Gastroesophageal sphincter (tissue), 3 donors: ENCODE measurements at regions not wholly inside any gene's neighbourhood (a gene's known extent, or its start where the extent isn't known, plus 50 kb on each side); places are given as distances from the start of the nearest gene placed in this dataset.

Source experiments
- CTCF ChIP-seq, 4 experiments: fragments of 200-600 bp in 2 of 4; fragments of 450-650 bp in 2 of 4; sonication (generic) in 1 of 4; IDR thresholded peaks; one replicate each; pipeline ENCODE4 v1.5.1; 2017 to 2019; ENCODE audit warnings: antibody characterized with exemption in 4 of 4, mild to moderate bottlenecking in 2 of 4, moderate library complexity in 2 of 4
- EP300 ChIP-seq: sonication (generic); formaldehyde crosslinking; IDR thresholded peaks from one replicate; pipeline ENCODE4 v1.6.1; 2017; ENCODE audit warnings: antibody characterized with exemption, mild to moderate bottlenecking
- POLR2A ChIP-seq, 2 donors: fragments of 450-650 bp; IDR thresholded peaks; one replicate each; pipeline ENCODE4 v1.6.1; 2017; ENCODE audit warnings: antibody characterized with exemption in 2 of 2, mild to moderate bottlenecking in 2 of 2, moderate library complexity in 1 of 2
- POLR2AphosphoS5 ChIP-seq: sonication (generic); formaldehyde crosslinking; IDR thresholded peaks from one replicate; pipeline ENCODE4 v1.6.1; 2017; ENCODE audit warnings: antibody characterized with exemption

GRCh38 chr15:29622637-29623036, 199.6 kb downstream of the TJP1 start:
- TF ChIP-seq CTCF (IDR thresholded peaks at IDR 0.05) (no peak), POLR2A (IDR thresholded peaks at IDR 0.05) (no peak), POLR2AphosphoS5 (no peak), EP300 (no peak)
